Mesodermal cell (in vitro differentiated cells): ENCODE measurements at regions not wholly inside any gene's neighbourhood (a gene's known extent, or its start where the extent isn't known, plus 50 kb on each side); places are given as distances from the start of the nearest gene placed in this dataset.
A peak's percentile ranks its signal among the peaks of the same experiment; 100 is the strongest.

Source experiments
- H3K27ac ChIP-seq: 2 replicates; pipeline ENCODE4 v1.7.0; 2013; ENCODE audit warnings: mild to moderate bottlenecking, low read depth, low read length, moderate library complexity; ENCODE audit not compliant: severe bottlenecking
- H3K36me3 ChIP-seq: 2 replicates; pipeline ENCODE4 v1.7.1; 2013; ENCODE audit warnings: mild to moderate bottlenecking, low read length, moderate library complexity; ENCODE audit not compliant: control insufficient read depth, insufficient read depth
- H3K4me1 ChIP-seq: one replicate; pipeline ENCODE4 v1.7.1; 2013; ENCODE audit warnings: mild to moderate bottlenecking, low read length; ENCODE audit not compliant: insufficient read depth, control insufficient read depth, poor library complexity, severe bottlenecking
- H3K4me3 ChIP-seq: 2 replicates; pipeline ENCODE4 v1.7.0; 2013; ENCODE audit warnings: low read length, control low read depth, mild to moderate bottlenecking; ENCODE audit not compliant: insufficient read depth, poor library complexity, severe bottlenecking; ENCODE audit errors: extremely low read depth
- H3K9me3 ChIP-seq: 2 replicates; pipeline ENCODE4 v1.7.1; 2013; ENCODE audit warnings: mild to moderate bottlenecking, low read length, moderate library complexity; ENCODE audit not compliant: control insufficient read depth
- WGBS, 2 experiments: methylation state at CpG; one replicate each; pipeline ENCODE4 v1.1.5; 2013; ENCODE audit warnings: missing lambda C conversion rate in 2 of 2; ENCODE audit not compliant: insufficient coverage in 2 of 2; 5-methylcytosine and 5-hydroxymethylcytosine counted together

GRCh38 chr7:15860264-15860949 lies 173.9 kb upstream of the MEOX2 start:
- no CpG with 5 or more reads among the region's 1 CpG for WGBS, 2 experiments
- Histone ChIP-seq H3K4me1 (peaks cover 7% of the 10 kb centered on the region), H3K36me3 (no peaks in the 10 kb centered on the region), H3K27ac (no peak overlapping the region), H3K9me3 (no peaks in the 10 kb centered on the region), H3K4me3 (no peak overlapping the region)

- H3K9me3 ChIP-seq, result no peaks in the 10 kb centered on the region
- peaks cover 16% of the 10 kb centered on the region for H3K4me1 ChIP-seq
- H3K27ac ChIP-seq, result no peak overlapping the region
- 90 to 100% methylated on average over 2 to 3 of the region's 3 CpGs for WGBS, 2 experiments
- no peaks in the 10 kb centered on the region for H3K36me3 ChIP-seq
- H3K4me3 ChIP-seq, result no peak overlapping the region
Measured at GRCh38 chr7:15857026-15857425, 170.5 kb upstream of the MEOX2 start.

DNA sequence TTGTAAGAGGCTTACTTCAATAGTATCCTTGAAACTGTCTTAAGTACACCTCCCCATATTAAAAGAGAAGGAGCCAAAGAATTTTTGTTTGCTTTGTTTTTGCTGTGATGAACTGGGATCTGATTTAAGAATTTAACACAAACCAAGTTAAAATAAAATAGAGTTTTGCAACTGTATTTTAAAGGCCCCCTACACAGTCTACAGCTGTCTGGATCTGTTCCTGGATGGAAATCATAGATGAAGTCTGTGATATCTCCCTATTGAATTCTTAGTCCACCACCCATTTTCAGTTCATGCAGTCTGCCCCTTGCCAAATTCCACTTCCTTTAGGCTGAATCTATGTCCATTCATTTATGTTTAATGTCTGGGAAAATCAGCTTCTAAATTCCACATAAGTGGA lies 169.8 kb upstream of the MEOX2 start:
- H3K27ac ChIP-seq, result no peak overlapping the region
- H3K36me3 ChIP-seq, result no peaks in the 10 kb centered on the region
- peaks cover 16% of the 10 kb centered on the region for H3K4me1 ChIP-seq
- no peaks in the 10 kb centered on the region for H3K9me3 ChIP-seq
- H3K4me3 ChIP-seq, result no peak overlapping the region

- no peaks in the 10 kb centered on the region for H3K9me3 ChIP-seq
- H3K27ac ChIP-seq, result peak overlapping the region; percentile 51
- peaks cover 16% of the 10 kb centered on the region for H3K4me1 ChIP-seq
- 90 to 94% methylated on average over 4 of the region's 6 CpGs for WGBS, 2 experiments
- no peaks in the 10 kb centered on the region for H3K36me3 ChIP-seq
- H3K4me3 ChIP-seq, result no peak overlapping the region
Measured at GRCh38 chr7:15855525-15856109, 169.1 kb upstream of the MEOX2 start.

DNA sequence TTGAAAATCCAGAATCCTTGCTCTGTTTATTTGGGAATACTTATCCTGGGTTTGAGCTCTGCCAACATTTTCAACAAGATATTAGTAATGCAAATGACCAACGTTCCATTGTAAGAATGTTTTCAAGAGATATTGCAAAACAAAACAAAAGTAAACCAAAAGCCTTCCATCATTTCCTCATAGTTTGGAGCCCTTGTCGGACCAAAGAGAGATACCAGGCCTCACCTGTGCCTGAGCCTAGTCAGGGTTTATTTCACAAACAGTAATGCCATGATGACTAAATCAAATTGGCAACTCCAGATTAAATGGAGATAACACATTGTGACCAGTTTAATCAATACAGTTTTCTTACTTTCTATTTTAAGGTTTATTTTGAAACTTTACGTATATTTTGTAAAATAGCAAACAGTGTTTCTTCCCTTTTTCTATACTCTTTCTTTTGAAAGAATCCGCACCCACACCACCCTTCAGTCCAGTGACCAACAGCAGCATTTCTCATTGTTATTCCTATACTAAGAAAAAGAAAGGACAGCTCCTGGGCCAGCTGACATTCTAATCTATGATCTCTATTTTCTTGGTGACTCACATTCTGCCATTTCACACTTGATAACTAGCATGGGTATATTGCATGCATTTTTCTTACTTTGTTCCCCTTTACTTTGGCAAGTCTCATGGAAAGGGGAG lies 168.5 kb upstream of the MEOX2 start:
- H3K4me3 ChIP-seq, result no peak overlapping the region
- WGBS, 2 experiments, result 100% methylated on average over 1 of the region's 4 CpGs
- H3K27ac ChIP-seq, result peak overlapping the region; percentile 51
- H3K9me3 ChIP-seq, result no peaks in the 10 kb centered on the region
- H3K36me3 ChIP-seq, result no peaks in the 10 kb centered on the region
- H3K4me1 ChIP-seq, result peaks cover 16% of the 10 kb centered on the region

DNA sequence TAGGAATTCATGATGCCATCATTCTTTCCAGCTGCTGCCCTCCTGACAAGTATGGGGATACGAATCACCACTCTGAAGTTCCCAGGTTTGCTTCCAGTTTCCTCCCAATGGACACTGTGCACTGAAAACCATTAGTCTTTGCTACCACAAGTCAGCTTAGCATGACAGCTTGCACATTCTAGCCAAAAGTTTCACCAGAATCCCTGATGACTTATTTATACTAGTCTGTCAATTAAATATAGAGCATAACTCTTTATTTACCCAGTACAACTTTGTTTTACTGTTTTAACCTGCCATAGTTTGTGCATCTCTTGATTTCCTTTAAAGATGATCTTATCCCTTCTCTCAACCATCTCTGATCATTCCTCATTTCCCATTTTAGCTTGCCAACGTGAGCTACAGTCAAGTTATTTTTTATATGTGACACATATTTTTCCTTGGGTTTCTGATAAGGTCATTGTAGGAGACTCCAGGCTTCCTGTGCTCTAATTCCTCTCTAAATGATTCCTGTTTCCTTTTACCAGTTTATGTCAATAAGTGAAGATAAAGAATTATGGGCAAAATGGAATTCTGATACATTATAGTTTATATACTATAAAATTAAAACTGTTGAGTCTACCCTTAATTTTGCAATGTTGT lies 167.5 kb upstream of the MEOX2 start:
- Histone ChIP-seq H3K4me3 (no peak overlapping the region), H3K27ac (no peak overlapping the region)
- 83 to 92% methylated on average over 1 of the region's 2 CpGs for WGBS, 2 experiments

DNA sequence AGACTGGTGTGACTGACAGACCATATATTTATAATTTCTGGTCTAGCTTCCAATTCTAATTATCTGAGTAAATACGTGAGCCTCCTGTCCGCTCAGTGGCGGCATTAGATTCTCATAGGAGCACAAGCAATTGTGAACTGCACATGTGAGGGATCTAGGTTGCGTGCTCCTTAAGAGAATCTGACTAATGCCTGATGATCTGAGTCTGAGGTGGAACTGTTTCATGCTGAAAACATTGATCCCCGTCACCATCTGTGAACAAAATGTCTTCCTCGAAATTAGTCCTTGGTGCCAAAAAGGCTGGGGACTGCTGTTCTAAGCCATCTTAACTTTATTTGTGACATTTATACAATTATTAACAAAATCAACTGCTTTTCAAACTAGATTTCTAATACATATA lies 164.7 kb upstream of the MEOX2 start:
- H3K9me3 ChIP-seq, result no peaks in the 10 kb centered on the region
- 97 to 99% methylated on average over 4 to 5 of the region's 6 CpGs for WGBS, 2 experiments
- no peaks in the 10 kb centered on the region for H3K36me3 ChIP-seq
- H3K27ac ChIP-seq, result no peak overlapping the region
- peaks cover 21% of the 10 kb centered on the region for H3K4me1 ChIP-seq
- no peak overlapping the region for H3K4me3 ChIP-seq

More for the DNA sequence above, 167.5 kb upstream of the MEOX2 start:
- Histone ChIP-seq H3K36me3 (no peaks in the 10 kb centered on the region), H3K4me1 (peaks cover 19% of the 10 kb centered on the region), H3K9me3 (no peaks in the 10 kb centered on the region)

GRCh38 chr7:15848901-15849300 lies 162.4 kb upstream of the MEOX2 start:
- no peak overlapping the region for H3K27ac ChIP-seq
- no peak overlapping the region for H3K4me3 ChIP-seq
- no CpG with 5 or more reads among the region's 1 CpG for WGBS, 2 experiments
- no peaks in the 10 kb centered on the region for H3K9me3 ChIP-seq
- peaks cover 6% of the 10 kb centered on the region for H3K4me1 ChIP-seq
- H3K36me3 ChIP-seq, result no peaks in the 10 kb centered on the region

DNA sequence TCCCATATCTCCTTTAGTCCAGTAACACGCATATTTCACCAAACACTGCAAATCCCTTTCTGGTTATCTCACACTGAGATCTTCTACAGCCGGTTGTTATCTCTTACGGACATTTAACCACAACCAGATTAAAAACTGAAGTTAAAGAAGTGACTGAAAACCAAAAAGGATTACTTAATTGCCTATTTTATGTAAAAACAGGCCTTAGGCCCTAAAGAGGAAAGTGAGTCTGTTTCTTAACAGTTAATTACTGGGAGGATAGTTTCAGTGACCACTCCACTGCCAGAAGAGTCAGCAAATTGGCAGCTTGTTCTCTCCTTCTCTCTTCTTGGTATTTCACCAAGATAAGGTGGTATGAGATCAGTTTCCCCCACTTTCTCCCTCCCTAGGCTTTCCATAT lies 161.9 kb upstream of the MEOX2 start:
- H3K27ac ChIP-seq, result no peak overlapping the region
- no CpG with 5 or more reads among the region's 3 CpGs for WGBS, 2 experiments

GRCh38 chr7:15845868-15846267 lies 159.4 kb upstream of the MEOX2 start:
- peaks cover 4% of the 10 kb centered on the region for H3K4me1 ChIP-seq
- WGBS, 2 experiments, result 100% methylated on average over 2 of the region's 3 CpGs
- H3K36me3 ChIP-seq, result no peaks in the 10 kb centered on the region
- no peak overlapping the region for H3K4me3 ChIP-seq
- H3K9me3 ChIP-seq, result no peaks in the 10 kb centered on the region
- H3K27ac ChIP-seq, result no peak overlapping the region

More for the DNA sequence above, 161.9 kb upstream of the MEOX2 start:
- H3K4me3 ChIP-seq, result no peak overlapping the region
- peaks cover 4% of the 10 kb centered on the region for H3K4me1 ChIP-seq
- no peaks in the 10 kb centered on the region for H3K9me3 ChIP-seq
- H3K36me3 ChIP-seq, result no peaks in the 10 kb centered on the region
